Large intestine (tissue), 3 donors: ENCODE measurements at regions not wholly inside any gene's neighbourhood (a gene's known extent, or its start where the extent isn't known, plus 50 kb on each side); places are given as distances from the start of the nearest gene placed in this dataset.
"Not testable (repeated sequence)": the region's sequence is repeated elsewhere in the genome, so short reads cannot be mapped to it uniquely, and the experiment has no call there.

ENCODE experiments used
- DNase-seq, 2 donors: peaks; one replicate each; pipeline versions ENCODE4 v3.0.0 to v3.0.0-alpha.2; 2013
- H3K27ac ChIP-seq: one replicate; pipeline ENCODE4 v1.5.1; 2013; ENCODE audit warnings: low read length
- H3K27me3 ChIP-seq: 2 replicates; pipeline ENCODE4 v1.6.1; 2013; ENCODE audit warnings: low read length; ENCODE audit not compliant: control insufficient read depth, insufficient read depth
- H3K36me3 ChIP-seq: 2 replicates; pipeline ENCODE4 v1.6.1; 2013; ENCODE audit warnings: low read length; ENCODE audit not compliant: control insufficient read depth, insufficient read depth
- H3K4me1 ChIP-seq: one replicate; pipeline ENCODE4 v1.6.1; 2013; ENCODE audit warnings: low read length; ENCODE audit not compliant: control insufficient read depth, insufficient read depth
- H3K4me3 ChIP-seq: one replicate; pipeline ENCODE4 v1.5.1; 2013; ENCODE audit warnings: low read length
- H3K9me3 ChIP-seq: one replicate; pipeline ENCODE4 v1.6.1; 2013; ENCODE audit warnings: mild to moderate bottlenecking, low read depth, low read length, moderate library complexity; ENCODE audit not compliant: control insufficient read depth
- WGBS: methylation state at CpG from one replicate; pipeline ENCODE4 v1.1.5; 2013; ENCODE audit warnings: low lambda C conversion rate; ENCODE audit not compliant: insufficient coverage; 5-methylcytosine and 5-hydroxymethylcytosine counted together

DNA sequence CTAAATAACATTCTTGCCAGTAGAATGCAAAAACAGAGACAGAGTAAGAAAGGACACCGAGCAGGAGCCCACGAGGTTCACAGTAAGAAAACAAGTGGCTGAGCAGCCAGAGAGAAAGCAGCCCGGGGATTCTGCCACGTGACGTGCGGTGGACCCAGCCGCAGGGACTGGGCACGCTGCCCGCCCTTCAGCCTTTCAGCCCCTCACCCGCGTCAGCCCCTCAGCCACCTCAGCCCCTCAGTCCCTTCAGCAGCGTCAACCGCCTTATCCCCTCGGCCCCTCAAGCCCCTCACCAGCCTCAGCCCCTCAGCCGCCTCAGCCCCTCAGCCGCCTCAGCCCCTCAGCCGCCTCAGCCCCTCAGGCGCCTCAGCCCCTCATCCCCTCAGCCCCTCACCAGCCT lies 1532.2 kb downstream of the REEP3 start:
- not testable (repeated sequence) for H3K4me3 ChIP-seq, H3K4me1 ChIP-seq, H3K27ac ChIP-seq, H3K27me3 ChIP-seq, DNase-seq, H3K36me3 ChIP-seq
- H3K9me3 ChIP-seq: peaks cover 20% of the 10 kb centered on the region
- no CpG with 5 or more reads among the region's 18 CpGs for WGBS

DNA sequence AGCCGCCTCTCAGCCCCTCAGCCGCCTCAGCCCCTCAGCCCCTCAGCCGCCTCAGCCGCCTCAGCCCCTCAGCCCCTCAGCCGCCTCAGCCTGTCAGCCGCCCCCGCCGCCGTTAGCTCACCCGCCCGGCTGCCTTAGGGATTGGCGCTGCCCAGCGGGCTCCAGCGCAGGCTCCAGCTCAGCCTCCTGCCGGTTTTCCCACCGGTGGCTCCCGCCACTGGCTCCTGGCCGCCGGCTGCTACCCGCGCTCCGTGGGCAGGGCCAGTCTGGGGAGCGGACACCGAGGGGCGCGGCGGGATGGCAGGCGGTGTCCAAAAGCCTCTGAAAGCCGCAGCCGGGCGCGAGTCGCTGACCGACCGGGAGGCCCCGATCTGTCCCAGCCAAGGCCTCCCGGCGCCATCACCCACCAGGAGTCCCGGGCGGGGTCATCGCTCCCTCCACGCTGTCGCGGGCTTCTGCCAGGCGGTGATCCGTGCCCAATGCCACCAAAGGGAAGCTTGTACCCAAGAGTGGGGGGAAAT lies 1532.7 kb downstream of the REEP3 start:
- H3K4me3 ChIP-seq, H3K4me1 ChIP-seq, DNase-seq, H3K36me3 ChIP-seq, H3K27me3 ChIP-seq, H3K27ac ChIP-seq: not testable (repeated sequence)
- no CpG with 5 or more reads among the region's 46 CpGs for WGBS
- peaks cover 20% of the 10 kb centered on the region for H3K9me3 ChIP-seq

DNA sequence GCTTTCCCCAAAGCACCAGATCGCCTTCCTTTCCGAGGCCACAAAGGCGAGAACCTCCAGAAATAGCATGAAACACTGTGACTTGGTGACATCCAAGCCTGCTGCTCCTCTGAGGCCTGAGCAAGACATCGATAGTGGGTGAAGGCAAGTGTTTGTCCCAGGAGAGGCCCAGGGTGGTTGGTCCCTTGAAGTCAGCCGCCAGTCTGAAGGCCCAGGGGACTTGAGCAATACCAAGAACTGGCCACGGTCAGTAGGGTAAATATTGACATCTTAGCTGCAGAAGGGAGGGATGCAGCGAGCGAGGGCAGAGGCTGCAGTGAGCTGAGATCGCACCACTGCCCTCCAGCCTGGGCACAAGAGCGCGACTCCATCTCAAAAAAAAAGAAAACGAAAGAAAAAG lies 1533.5 kb downstream of the REEP3 start:
- H3K36me3 ChIP-seq, H3K27me3 ChIP-seq, H3K27ac ChIP-seq, DNase-seq, H3K4me1 ChIP-seq, H3K4me3 ChIP-seq: not testable (repeated sequence)
- peaks cover 20% of the 10 kb centered on the region for H3K9me3 ChIP-seq
- 83% methylated on average over 6 of the region's 12 CpGs for WGBS

DNA sequence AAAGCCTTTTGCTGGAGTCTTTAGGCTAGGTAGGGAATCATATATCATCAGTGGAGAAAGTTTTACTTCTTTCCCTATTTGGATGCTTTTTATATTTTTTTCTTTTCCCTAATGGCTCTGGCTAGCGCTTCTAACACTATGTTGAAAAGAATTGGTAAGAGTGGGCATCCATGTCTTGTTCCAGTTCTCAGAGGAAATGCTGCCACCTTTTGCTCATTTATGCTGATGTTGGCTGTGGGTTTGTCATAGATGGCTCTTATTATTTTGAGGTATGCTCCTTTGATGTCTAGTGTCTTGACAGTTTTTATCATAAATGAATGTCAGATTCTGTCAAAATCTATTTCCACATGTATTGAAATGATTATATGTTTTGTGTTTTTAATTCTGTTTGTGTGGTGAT lies 1544.1 kb downstream of the REEP3 start:
- WGBS: no CpG with 5 or more reads among the region's 1 CpG
- H3K9me3 ChIP-seq: no peaks in the 10 kb centered on the region

DNA sequence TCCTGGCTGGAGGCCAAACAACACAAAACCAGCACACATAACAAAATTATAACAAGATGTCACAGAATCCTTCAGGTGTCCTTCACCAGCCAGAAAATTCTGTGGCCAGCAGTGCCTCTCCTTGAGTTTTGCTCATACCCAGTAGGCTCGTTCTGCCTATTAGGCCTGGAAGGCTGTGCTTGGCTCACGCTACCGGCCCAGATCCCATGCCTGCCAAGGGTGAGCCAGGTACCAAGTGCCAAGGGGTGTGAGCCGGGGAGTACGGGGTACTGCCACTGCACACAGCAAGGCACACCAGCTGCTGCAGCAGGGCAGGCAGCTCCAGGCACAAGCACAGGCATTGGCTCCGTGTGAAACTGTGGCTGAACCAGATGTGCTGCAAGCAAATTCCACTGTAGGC lies 1562.0 kb downstream of the REEP3 start:
- no peaks in the 10 kb centered on the region for H3K36me3 ChIP-seq
- no peaks in the 10 kb centered on the region for H3K27me3 ChIP-seq
- H3K4me3 ChIP-seq: no peak overlapping the region
- no peaks in the 10 kb centered on the region for H3K4me1 ChIP-seq
- H3K9me3 ChIP-seq: peaks cover 10% of the 10 kb centered on the region
- no CpG with 5 or more reads among the region's 6 CpGs for WGBS
- H3K27ac ChIP-seq: no peak overlapping the region
- DNase-seq: no peak

More for the DNA sequence above, 1544.1 kb downstream of the REEP3 start:
- no peaks in the 10 kb centered on the region for H3K4me1 ChIP-seq
- no peak overlapping the region for H3K27ac ChIP-seq
- no peak overlapping the region for H3K4me3 ChIP-seq
- no peak for DNase-seq
- no peaks in the 10 kb centered on the region for H3K27me3 ChIP-seq
- no peaks in the 10 kb centered on the region for H3K36me3 ChIP-seq

DNA sequence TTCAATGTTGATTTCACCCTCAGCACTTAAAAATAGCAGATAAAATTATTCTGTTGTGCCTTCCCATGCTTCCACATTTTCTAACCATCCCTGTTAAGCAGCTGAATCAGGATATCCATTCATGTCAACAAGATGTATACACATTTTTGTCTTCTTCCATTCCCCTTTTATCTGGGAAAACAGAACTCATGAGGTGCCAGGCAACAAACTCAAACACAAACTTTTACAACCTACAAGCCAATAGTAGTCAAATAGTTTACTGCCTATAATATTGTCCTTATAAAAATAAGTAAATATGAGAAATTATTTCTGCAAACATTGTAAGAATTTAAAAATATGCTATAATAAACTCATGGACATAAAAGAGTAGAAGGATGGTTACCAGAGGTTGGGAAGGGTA lies 1569.8 kb downstream of the REEP3 start:
- Histone ChIP-seq H3K9me3 (no peaks in the 10 kb centered on the region), H3K27me3 (no peaks in the 10 kb centered on the region), H3K4me1 (no peaks in the 10 kb centered on the region), H3K4me3 (no peak overlapping the region), H3K27ac (no peak overlapping the region), H3K36me3 (no peaks in the 10 kb centered on the region)
- DNase-seq: no peak

DNA sequence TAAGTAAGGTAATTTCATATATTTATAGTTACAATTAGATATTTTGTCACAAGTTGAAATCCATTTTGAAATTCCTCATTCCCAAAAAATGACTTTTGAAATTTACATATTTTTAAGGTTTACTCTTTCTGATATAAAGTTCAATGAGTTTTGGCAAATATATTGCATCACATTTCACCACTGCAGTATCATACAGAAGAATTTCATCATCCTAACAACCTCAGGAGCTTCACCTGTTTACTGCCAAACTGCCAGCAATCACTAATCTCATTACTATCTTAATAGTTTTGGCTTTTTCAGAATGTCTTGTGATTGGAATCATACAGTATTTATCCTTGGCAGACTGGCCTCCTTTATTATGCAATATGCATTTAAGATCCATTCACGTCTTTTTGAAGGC lies 1578.9 kb downstream of the REEP3 start:
- DNase-seq: no peak
- H3K4me1 ChIP-seq: no peaks in the 10 kb centered on the region
- no peaks in the 10 kb centered on the region for H3K27me3 ChIP-seq
- no peak overlapping the region for H3K4me3 ChIP-seq
- H3K9me3 ChIP-seq: no peaks in the 10 kb centered on the region
- no peak overlapping the region for H3K27ac ChIP-seq
- WGBS: 100% methylated on average over 1 of the region's 1 CpG
- no peaks in the 10 kb centered on the region for H3K36me3 ChIP-seq

DNA sequence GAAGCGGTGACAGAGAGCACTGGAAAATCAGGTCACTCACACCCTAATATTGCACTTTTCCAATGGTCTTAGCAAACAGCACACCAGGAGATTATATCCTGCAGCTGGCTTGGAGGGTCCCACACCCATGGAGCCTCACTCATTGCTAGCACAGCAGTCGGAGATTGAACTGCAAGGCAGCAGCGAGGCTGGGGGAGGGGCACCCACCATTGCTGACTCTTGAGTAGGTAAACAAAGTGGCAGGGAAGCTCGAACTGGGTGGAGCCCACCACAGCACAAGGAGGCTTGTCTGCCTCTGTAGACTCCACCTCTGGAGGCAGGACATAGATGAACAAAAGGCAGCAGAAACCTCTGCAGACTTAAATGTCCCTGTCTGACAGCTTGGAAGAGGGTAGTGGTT lies 1579.7 kb downstream of the REEP3 start:
- not testable (repeated sequence) for H3K4me1 ChIP-seq, H3K9me3 ChIP-seq, H3K27ac ChIP-seq, H3K36me3 ChIP-seq, H3K27me3 ChIP-seq, H3K4me3 ChIP-seq, DNase-seq
- WGBS: 100% methylated on average over 1 of the region's 4 CpGs

DNA sequence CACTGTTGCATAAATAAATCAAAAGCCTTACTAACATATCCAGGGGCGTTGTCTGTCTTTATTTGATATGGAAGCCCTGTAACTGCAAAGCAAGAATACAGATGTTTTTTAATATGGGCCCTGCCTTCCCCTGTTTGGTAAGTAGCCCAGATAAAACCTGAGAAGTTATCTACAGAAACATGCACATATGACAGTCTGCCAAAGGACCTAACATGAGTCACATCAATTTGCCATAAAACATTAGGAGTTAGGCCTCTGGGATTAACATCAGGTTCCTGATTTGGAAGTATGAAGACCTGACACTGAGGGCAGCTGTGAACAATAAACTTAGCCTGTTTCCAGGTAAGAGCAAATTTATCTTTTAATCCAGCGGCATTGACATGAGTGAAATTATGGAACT lies 1588.8 kb downstream of the REEP3 start:
- DNase-seq: no peak
- H3K27me3 ChIP-seq: no peaks in the 10 kb centered on the region
- no peaks in the 10 kb centered on the region for H3K4me1 ChIP-seq
- WGBS: no CpG with 5 or more reads among the region's 2 CpGs
- no peak overlapping the region for H3K4me3 ChIP-seq
- no peak overlapping the region for H3K27ac ChIP-seq
- no peaks in the 10 kb centered on the region for H3K36me3 ChIP-seq
- no peaks in the 10 kb centered on the region for H3K9me3 ChIP-seq

DNA sequence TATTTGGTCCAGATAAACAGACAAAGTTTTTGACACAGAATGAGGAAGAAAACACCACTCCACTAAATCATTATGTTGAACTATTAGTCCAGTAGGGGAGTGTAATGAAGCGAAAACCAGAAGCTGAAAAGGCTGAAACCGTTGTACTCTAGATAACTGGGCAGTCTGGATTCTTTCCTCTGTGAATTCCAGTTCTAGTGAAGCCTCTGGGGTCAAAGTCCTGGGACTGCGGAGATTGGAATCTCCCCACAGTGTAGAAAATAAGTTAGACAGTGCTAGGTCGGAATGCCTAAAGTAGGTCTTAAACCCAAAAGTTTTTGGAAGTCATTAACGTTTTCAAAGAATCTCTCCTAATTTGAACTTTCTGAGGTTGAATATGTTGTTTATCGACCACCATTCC lies 1589.9 kb downstream of the REEP3 start:
- not testable (repeated sequence) for H3K4me3 ChIP-seq, H3K4me1 ChIP-seq, H3K27ac ChIP-seq, H3K9me3 ChIP-seq, H3K27me3 ChIP-seq, H3K36me3 ChIP-seq, DNase-seq
- no CpG with 5 or more reads among the region's 6 CpGs for WGBS

DNA sequence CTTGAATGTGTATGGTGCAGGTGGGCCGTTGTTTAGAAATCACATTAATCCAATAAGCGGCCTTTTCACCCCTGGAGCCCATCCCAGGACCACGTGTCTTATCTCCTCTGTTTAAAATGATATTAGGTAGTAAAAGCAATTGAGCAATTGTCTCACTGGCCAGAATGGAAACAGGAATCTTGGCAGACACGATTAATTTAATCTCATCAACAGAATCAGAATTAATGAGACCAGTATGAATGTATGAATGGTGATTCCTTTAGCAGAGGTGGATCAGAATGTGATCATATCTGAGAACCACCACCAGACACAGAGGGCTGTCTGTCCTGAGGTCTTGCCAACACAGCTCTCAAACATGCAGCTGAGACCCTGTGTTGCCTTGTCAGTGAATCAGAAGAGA lies 1591.4 kb downstream of the REEP3 start:
- Histone ChIP-seq H3K27me3 (no peaks in the 10 kb centered on the region), H3K36me3 (no peaks in the 10 kb centered on the region), H3K9me3 (no peaks in the 10 kb centered on the region), H3K4me3 (no peak overlapping the region), H3K4me1 (no peaks in the 10 kb centered on the region), H3K27ac (no peak overlapping the region)
- DNase-seq: no peak
- 50% methylated on average over 2 of the region's 4 CpGs for WGBS
